WTC11 (cell line): ENCODE measurements at regions not wholly inside any gene's neighbourhood (a gene's known extent, or its start where the extent isn't known, plus 50 kb on each side); places are given as distances from the start of the nearest gene placed in this dataset.

ENCODE experiments used
- ATF2 ChIP-seq: sonication (generic); formaldehyde crosslinking; IDR thresholded peaks from 2 replicates; pipeline ENCODE4 v1.8.1; 2022; ENCODE audit warnings: low read depth, missing genetic modification reagents, borderline replicate concordance
- CREM ChIP-seq: sonication (generic); formaldehyde crosslinking; IDR thresholded peaks from 2 replicates; pipeline ENCODE4 v1.8.1; 2022; ENCODE audit warnings: mild to moderate bottlenecking, missing genetic modification reagents, moderate library complexity
- ESRRA ChIP-seq: sonication (generic); formaldehyde crosslinking; IDR thresholded peaks from 2 replicates; pipeline ENCODE4 v1.8.1; 2022; ENCODE audit warnings: mild to moderate bottlenecking, missing genetic modification reagents, borderline replicate concordance
- ETV6 ChIP-seq: sonication (generic); formaldehyde crosslinking; IDR thresholded peaks from 2 replicates; pipeline ENCODE4 v1.8.1; 2022; ENCODE audit warnings: mild to moderate bottlenecking, missing genetic modification reagents
- FOXK1 ChIP-seq: sonication (generic); formaldehyde crosslinking; IDR thresholded peaks from 2 replicates; pipeline ENCODE4 v1.8.0; 2022; ENCODE audit warnings: mild to moderate bottlenecking, moderate library complexity, missing genetic modification reagents
- JUN ChIP-seq: sonication (generic); formaldehyde crosslinking; IDR thresholded peaks from 2 replicates; pipeline ENCODE4 v1.8.0; 2023; ENCODE audit warnings: mild to moderate bottlenecking, missing genetic modification reagents
- MYBL2 ChIP-seq: sonication (generic); formaldehyde crosslinking; IDR thresholded peaks from 2 replicates; pipeline ENCODE4 v1.8.1; 2023; ENCODE audit warnings: mild to moderate bottlenecking, moderate library complexity, missing genetic modification reagents
- NR1H2 ChIP-seq: sonication (generic); formaldehyde crosslinking; IDR thresholded peaks from 2 replicates; pipeline ENCODE4 v1.9.0; 2021; ENCODE audit warnings: mild to moderate bottlenecking, moderate library complexity, missing genetic modification reagents
- PREB ChIP-seq: sonication (generic); formaldehyde crosslinking; IDR thresholded peaks from 2 replicates; pipeline ENCODE4 v1.8.1; 2022; ENCODE audit warnings: mild to moderate bottlenecking, missing genetic modification reagents, moderate library complexity, borderline replicate concordance
- RELA ChIP-seq: sonication (generic); formaldehyde crosslinking; IDR thresholded peaks from 2 replicates; pipeline ENCODE4 v1.8.1; 2022; ENCODE audit warnings: missing genetic modification reagents, mild to moderate bottlenecking, borderline replicate concordance
- SMAD3 ChIP-seq: sonication (generic); formaldehyde crosslinking; IDR thresholded peaks from 2 replicates; pipeline ENCODE4 v1.8.0; 2022; ENCODE audit warnings: missing genetic modification reagents, mild to moderate bottlenecking, borderline replicate concordance
- TP53 ChIP-seq: sonication (generic); formaldehyde crosslinking; IDR thresholded peaks from 2 replicates; pipeline ENCODE4 v1.8.1; 2023; ENCODE audit warnings: mild to moderate bottlenecking, missing genetic modification reagents
- ZNF232 ChIP-seq: sonication (generic); formaldehyde crosslinking; IDR thresholded peaks from 2 replicates; pipeline ENCODE4 v1.8.0; 2022; ENCODE audit warnings: mild to moderate bottlenecking, missing genetic modification reagents
- ZNF671 ChIP-seq: fragments of 250-450 bp; sonication (Bioruptor Pico); IDR thresholded peaks from 2 replicates; pipeline ENCODE4 v1.8.0; 2021; ENCODE audit warnings: mild to moderate bottlenecking
- TF ChIP-seq, protein P1 (sequence below): sonication (generic); formaldehyde crosslinking; IDR thresholded peaks from 2 replicates; pipeline ENCODE4 v1.8.1; 2023; ENCODE audit warnings: mild to moderate bottlenecking, moderate library complexity, missing genetic modification reagents
- TF ChIP-seq, protein P2 (sequence below): sonication (generic); formaldehyde crosslinking; IDR thresholded peaks from 2 replicates; pipeline ENCODE4 v1.8.1; 2022; ENCODE audit warnings: mild to moderate bottlenecking, moderate library complexity, missing genetic modification reagents
- TF ChIP-seq, protein P3 (sequence below): sonication (generic); formaldehyde crosslinking; IDR thresholded peaks from 2 replicates; pipeline ENCODE4 v1.8.0; 2023; ENCODE audit warnings: missing genetic modification reagents, mild to moderate bottlenecking, borderline replicate concordance

DNA sequence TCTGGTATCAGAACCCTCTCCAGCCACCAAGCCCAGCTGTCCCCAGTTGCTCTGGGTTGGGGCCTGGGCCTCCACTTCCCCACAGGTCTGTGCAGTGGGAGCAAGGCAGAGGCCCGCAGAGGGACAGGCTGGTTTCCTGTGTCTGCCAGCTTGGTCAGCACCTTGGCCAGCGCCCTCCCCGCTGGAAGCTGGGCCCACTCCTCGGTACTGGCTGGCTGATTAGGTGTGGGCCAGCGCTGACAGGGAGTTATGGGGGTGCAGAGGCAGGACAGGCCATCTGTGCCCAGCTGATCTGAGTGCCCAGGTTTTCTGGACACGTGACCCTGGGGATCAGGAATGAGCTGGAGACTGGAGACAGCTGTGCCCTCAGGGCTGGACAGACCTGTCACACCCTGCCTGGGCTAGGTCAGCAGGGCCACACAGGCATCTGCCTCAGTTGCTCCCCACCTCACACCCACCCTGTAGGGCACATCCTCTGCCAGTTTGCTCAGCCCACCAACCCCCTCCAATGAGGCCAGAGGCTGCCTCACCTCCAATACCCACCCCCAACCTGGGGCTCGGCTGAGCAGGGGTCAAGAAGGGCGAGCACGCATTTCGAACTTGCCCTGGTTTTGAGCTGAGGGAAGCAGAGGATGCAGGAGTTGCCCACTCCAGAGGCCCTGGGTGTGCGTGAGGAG is 175.3 kb downstream of the IGLL1 start (continued):
- TF ChIP-seq, protein P1, sequence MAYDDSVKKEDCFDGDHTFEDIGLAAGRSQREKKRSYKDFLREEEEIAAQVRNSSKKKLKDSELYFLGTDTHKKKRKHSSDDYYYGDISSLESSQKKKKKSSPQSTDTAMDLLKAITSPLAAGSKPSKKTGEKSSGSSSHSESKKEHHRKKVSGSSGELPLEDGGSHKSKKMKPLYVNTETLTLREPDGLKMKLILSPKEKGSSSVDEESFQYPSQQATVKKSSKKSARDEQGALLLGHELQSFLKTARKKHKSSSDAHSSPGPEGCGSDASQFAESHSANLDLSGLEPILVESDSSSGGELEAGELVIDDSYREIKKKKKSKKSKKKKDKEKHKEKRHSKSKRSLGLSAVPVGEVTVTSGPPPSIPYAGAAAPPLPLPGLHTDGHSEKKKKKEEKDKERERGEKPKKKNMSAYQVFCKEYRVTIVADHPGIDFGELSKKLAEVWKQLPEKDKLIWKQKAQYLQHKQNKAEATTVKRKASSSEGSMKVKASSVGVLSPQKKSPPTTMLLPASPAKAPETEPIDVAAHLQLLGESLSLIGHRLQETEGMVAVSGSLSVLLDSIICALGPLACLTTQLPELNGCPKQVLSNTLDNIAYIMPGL = no peak
- peak; percentile 38; the same call in 1 of the 2 replicates for TF ChIP-seq CREM (CRISPR knock-in tag)
- TF ChIP-seq ZNF671 (CRISPR knock-in tag) = no peak
- peak; percentile 84 for TF ChIP-seq JUN (CRISPR knock-in tag)
- TF ChIP-seq PREB (CRISPR knock-in tag) = peak; percentile 81; the same call in 1 of the 2 replicates
- TF ChIP-seq NR1H2 (CRISPR knock-in tag) = no peak
- peak; percentile 73; the same call in 1 of the 2 replicates for TF ChIP-seq RELA (CRISPR knock-in tag)
- TF ChIP-seq ZNF232 (CRISPR knock-in tag) = 0 out of 2 replicates have a peak, but pooled peaks have one; percentile 46
- peak; percentile 65; the same call in 1 of the 2 replicates for TF ChIP-seq MYBL2 (CRISPR knock-in tag)
- TF ChIP-seq, protein P2, sequence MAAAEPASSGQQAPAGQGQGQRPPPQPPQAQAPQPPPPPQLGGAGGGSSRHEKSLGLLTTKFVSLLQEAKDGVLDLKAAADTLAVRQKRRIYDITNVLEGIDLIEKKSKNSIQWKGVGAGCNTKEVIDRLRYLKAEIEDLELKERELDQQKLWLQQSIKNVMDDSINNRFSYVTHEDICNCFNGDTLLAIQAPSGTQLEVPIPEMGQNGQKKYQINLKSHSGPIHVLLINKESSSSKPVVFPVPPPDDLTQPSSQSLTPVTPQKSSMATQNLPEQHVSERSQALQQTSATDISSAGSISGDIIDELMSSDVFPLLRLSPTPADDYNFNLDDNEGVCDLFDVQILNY (CRISPR knock-in tag) = peak; percentile 45; the same call in 1 of the 2 replicates
- peak; percentile 83 for TF ChIP-seq FOXK1 (CRISPR knock-in tag)
- peak; percentile 74; the same call in 1 of the 2 replicates for TF ChIP-seq SMAD3 (CRISPR knock-in tag)
- TF ChIP-seq, protein P3, sequence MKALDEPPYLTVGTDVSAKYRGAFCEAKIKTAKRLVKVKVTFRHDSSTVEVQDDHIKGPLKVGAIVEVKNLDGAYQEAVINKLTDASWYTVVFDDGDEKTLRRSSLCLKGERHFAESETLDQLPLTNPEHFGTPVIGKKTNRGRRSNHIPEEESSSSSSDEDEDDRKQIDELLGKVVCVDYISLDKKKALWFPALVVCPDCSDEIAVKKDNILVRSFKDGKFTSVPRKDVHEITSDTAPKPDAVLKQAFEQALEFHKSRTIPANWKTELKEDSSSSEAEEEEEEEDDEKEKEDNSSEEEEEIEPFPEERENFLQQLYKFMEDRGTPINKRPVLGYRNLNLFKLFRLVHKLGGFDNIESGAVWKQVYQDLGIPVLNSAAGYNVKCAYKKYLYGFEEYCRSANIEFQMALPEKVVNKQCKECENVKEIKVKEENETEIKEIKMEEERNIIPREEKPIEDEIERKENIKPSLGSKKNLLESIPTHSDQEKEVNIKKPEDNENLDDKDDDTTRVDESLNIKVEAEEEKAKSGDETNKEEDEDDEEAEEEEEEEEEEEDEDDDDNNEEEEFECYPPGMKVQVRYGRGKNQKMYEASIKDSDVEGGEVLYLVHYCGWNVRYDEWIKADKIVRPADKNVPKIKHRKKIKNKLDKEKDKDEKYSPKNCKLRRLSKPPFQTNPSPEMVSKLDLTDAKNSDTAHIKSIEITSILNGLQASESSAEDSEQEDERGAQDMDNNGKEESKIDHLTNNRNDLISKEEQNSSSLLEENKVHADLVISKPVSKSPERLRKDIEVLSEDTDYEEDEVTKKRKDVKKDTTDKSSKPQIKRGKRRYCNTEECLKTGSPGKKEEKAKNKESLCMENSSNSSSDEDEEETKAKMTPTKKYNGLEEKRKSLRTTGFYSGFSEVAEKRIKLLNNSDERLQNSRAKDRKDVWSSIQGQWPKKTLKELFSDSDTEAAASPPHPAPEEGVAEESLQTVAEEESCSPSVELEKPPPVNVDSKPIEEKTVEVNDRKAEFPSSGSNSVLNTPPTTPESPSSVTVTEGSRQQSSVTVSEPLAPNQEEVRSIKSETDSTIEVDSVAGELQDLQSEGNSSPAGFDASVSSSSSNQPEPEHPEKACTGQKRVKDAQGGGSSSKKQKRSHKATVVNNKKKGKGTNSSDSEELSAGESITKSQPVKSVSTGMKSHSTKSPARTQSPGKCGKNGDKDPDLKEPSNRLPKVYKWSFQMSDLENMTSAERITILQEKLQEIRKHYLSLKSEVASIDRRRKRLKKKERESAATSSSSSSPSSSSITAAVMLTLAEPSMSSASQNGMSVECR (CRISPR knock-in tag) = peak; percentile 85
- TF ChIP-seq ATF2 = 0 out of 2 replicates have a peak, but pooled peaks have one; percentile 79
- TF ChIP-seq TP53 = peak; percentile 70; the same call in 1 of the 2 replicates
- peak; percentile 74; the same call in 1 of the 2 replicates for TF ChIP-seq ETV6 (CRISPR knock-in tag)
- TF ChIP-seq ESRRA (CRISPR knock-in tag) = peak; percentile 75; the same call in 1 of the 2 replicates
